Epithelial cell of prostate (primary cell): ENCODE measurements at regions not wholly inside any gene's neighbourhood (a gene's known extent, or its start where the extent isn't known, plus 50 kb on each side); places are given as distances from the start of the nearest gene placed in this dataset.
"Not testable (repeated sequence)": the region's sequence is repeated elsewhere in the genome, so short reads cannot be mapped to it uniquely, and the experiment has no call there.

Source experiments
- DNase-seq: peaks from one replicate; pipeline ENCODE4 v3.0.0-alpha.2; 2011; ENCODE audit warnings: low read depth, low spot score
- H3K27ac ChIP-seq: fragments of 450-650 bp; 2 replicates; pipeline ENCODE4 v1.5.1; 2017; ENCODE audit warnings: mild to moderate bottlenecking

DNA sequence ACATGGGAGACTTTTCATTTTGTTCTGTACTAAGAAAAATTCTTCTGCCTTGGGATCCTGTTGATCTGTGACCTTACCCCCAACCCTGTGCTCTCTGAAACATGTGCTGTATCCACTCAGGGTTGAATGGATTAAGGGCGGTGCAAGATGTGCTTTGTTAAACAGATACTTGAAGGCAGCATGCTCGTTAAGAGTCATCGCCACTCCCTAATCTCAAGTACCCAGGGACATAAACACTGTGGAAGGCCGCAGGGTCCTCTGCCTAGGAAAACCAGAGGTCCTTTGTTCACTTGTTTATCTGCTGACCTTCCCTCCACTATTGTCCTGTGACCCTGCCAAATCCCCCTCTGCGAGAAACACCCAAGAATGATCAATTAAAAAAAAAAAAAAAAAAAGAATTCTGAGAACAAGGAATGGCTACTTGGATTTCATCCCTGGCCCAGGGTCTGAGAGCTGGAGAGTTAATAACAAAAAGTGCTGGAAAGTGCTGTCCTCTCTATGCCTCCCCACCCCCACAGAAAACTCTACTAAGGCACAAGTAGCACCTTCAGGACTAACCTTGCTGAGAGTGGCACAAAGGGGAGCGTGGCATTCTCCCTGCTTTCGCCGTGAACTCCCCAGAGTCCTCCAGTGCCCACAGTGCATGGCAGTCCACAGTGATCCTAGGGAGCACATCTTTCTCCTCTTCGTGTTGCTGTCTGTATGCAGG, 297.1 kb downstream of the SIPA1L2 start:
- H3K27ac ChIP-seq, DNase-seq: not testable (repeated sequence)

DNA sequence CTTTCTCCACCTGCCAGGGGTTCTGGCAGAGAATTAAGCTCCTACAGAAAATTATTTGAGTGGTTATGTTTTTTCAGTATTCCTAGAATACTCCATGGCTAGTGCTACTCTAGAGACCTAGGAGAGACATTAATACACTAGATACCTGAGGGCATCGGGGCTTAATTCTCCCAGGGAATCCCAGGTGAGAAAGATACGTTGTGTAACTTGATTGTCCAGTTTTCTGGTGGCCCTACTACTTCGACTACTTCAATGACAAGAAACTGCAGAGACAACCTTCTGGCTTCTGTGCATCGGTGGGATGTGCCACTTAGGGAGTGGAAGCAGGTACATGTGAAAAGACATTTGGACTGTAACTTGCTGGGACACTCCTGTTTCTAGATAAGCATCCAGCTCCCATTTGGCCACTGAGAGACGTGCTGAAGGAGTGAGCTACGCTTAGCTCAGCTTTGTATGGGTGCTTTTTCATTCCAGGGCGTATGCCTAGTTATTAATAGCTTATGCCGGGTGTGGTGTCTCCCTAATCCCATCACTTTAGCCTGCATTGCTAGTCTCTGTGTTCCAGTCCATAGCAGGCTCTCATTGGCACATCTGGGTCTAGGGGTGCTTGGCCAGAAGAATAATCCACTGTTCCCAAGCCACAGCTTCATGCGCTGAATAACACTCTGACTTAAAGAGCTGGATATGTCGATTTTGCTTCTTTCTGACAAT, 300.7 kb downstream of the SIPA1L2 start:
- no peak for DNase-seq

DNA sequence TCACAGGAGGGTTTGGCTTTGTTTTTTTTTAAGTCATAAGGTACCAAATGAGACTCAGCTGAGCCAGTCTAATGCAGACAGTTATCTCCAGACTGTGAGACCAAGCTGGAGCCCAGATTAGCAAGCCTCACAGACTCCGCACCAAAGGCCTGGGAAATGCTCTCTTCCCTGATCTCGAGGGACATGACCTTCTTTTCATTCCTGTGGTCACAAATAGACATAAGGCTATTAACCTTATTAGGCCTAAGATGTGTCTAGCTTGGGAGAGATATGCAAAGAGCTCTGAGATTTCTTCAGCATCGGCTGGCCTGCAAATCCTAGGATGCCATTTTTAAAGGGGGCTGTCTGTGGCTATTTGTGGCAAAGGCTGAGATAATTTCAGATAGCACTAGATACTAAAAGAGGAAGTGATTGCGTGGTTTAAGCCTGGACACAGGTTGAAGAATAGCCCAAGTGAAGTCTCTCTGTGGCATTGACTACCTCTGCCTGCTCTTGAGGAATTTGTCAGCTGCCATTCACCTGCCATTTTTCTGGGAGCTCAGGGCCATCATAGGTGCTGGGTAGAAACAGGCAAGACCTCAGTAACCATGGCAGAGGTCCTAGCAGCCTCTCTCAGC, 301.3 kb downstream of the SIPA1L2 start:
- H3K27ac ChIP-seq, result no peak overlapping the region
- no peak for DNase-seq

More for the DNA sequence above, 300.7 kb downstream of the SIPA1L2 start:
- H3K27ac ChIP-seq, result no peak overlapping the region

DNA sequence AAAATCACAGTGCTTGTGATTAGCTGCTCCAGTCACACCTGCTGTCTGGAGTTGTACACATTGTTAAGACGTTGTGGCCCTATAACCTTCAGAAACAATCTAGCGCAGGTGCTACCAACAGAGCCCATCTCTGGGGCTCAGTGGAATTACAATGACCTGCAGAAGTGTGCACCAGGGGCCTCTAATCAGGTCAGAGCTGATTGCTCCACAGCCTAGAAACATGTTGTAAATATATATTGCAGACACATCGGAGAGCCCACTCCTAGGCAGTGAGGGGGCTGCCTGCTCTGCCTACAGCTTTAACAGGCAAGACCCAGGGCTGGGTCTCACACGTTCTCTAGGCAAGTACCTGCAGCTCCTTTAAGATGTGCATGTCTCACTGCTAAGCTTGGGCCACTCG, 302.0 kb downstream of the SIPA1L2 start:
- DNase-seq, result no peak
- no peak overlapping the region for H3K27ac ChIP-seq

DNA sequence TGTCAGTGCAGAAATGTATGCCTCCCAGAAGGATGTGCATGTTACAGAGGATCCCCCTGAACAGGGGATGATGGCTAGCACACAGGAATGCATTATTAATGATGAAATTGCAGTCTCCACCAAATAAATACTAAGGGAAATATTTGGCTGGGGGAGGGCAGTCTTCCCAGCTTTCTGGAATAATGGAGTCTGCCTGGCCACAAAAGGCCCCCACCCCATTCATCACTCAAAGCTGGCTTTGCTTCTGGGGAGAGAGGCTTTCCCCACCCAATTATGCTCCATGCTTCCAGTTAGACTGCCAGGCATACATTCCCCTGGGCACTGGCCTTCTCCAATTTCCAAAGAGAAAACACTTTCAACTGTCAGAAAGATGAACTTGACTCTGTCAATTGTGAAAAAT, 302.7 kb downstream of the SIPA1L2 start:
- no peak overlapping the region for H3K27ac ChIP-seq
- no peak for DNase-seq

DNA sequence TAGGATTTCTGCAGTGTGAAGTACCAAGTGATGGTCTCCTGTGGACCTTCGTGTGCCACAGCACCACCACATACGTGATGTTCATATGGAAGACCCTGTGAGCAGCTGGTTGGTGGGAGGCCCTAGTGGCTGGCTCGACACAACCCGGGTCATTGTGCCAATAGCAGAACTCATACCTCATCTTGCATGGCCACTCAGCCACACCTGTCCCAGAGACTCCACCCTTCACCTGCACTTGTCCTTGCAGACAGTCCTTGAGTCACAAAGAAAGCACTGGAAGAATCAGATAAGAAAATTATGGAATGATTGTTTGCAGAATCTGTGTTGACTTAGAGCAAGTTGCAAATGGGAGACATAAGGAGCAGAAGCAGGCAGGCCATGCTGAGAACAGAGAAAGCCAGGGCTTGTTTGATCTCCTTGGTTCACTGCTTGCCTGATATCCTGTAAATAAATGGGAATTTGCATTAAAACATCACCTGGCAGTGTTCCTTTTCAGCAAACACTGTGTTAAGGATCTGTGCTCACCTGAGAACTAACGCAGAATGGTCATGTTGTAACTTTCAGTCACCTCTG, 307.7 kb downstream of the SIPA1L2 start:
- no peak for DNase-seq

DNA sequence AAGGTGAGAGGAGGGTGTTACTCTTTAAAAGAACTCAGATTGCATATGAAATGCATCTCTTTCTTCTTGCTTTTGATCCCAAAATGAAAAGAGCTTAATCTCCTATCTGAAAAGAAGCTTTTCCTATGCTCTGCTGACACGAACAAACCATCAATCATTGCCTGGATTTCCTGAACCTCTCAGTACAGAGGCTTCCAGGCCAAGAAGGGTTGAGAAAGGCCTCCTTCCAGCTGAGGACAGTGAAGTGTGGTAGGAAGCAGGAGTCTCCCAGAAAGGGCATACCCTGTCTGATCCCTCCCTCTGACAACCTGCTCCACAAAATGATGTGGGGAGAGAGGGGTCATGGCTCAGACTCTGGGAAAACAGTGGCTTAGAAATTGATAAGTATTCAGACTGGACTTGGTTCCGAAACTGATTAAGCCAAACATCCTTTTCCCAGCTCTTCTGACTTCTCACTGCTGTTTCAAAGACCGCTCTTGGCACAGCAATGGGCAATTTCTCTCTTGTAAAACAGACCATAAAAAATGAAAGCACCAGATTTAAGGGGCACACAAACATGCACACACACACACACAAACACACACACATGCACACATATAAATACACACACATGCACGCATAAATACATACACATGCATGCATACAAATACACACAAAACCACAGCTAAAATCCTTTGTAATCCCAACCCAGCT, 310.3 kb downstream of the SIPA1L2 start:
- no peak overlapping the region for H3K27ac ChIP-seq
- DNase-seq, result no peak

More for the DNA sequence above, 307.7 kb downstream of the SIPA1L2 start:
- no peak overlapping the region for H3K27ac ChIP-seq

DNA sequence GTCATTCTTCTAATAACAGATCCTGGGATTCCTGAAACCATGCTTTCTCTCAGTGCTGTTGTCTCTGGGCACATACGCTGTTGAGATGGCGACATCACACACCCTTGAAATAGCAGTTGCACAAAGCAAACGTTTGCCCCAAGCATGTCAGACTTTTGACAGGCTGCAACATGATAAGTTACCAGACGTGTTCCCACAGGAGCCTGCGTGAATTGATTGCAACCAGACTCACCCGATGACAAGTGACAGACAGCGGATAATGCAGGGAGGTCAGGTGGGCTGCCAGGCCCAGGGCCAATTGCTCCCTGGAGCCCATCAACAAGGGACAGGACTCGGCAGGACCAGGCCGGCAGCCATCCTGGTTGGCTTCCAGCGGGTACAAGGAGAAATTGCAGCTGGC, 310.9 kb downstream of the SIPA1L2 start:
- peak; percentile 72 for DNase-seq
- no peak overlapping the region for H3K27ac ChIP-seq

DNA sequence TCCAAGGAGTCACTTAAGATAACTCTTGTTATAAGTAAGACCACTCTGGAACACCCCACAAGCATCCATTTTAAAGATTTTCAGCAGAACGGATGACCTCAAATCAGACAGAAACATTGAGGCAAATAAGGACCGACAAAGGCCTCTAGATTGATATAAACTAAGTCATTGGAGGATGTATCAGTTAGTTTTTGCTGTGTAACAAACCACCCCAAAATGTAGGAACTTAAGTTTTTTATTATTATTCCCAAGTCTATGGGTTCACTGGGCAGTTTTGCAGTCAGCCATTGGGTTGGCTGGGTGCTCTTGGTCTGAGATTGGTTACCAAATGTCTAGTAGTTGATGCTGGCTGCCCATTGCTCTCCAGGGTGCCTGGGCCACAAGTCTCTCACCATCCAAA, 311.8 kb downstream of the SIPA1L2 start:
- no peak for DNase-seq

DNA sequence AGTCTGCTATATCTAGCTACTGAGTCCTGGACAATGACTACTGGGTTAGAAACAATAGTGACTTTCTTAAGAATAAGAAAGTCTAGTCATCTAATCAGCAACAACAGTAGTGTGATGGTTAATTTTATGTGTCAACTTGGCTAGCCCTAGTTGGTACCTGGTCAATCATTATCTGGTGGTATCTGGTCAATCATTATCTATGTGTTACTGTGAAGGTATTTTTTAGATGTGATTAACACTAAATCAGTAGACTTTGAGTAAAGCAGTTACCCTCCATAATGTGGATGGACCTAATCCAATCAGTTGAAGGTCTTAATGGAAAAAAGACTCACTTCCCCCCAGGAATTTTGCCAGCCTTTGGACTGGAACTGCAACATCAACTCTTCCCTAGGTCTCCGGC, 312.6 kb downstream of the SIPA1L2 start:
- no peak overlapping the region for H3K27ac ChIP-seq
- no peak for DNase-seq

More for the DNA sequence above, 311.8 kb downstream of the SIPA1L2 start:
- H3K27ac ChIP-seq, result no peak overlapping the region

DNA sequence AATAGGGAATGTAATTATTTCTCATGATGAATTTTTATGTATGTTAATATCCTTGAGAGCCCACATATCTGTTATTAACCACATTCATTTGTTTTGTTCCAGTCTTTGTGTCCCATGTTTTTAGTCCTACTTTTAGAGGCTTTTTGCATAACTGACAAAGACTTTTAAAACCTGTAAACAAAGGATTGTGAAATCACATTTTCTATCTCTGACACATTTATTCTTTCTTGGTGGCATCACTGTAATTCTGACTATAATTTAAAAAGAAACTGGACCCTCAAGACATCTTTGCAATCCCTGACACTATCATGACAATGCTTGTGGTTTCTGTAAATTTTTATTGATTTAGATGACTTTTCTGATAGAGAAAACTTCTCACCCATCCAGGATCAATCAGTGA, 313.1 kb downstream of the SIPA1L2 start:
- no peak overlapping the region for H3K27ac ChIP-seq
- DNase-seq, result no peak

DNA sequence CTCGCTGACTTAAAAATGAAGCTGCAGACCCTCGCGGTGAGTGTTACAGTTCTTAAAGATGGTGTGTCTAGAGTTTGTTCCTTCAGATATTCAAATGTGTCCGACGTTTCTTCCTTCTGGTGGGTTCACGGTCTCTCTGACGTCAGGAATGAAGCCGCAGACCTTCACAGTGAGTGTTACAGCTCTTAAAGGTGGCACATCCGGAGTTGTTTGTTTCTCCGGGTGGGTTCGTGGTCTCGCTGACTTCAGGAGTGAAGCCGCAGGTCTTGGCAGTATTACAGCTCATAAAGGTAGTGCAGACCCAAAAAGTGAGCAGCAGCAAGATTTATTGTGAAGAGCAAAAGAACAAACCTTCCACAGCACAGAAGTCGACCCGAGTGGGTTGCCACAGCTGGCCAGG, 316.1 kb downstream of the SIPA1L2 start:
- DNase-seq, H3K27ac ChIP-seq: not testable (repeated sequence)

DNA sequence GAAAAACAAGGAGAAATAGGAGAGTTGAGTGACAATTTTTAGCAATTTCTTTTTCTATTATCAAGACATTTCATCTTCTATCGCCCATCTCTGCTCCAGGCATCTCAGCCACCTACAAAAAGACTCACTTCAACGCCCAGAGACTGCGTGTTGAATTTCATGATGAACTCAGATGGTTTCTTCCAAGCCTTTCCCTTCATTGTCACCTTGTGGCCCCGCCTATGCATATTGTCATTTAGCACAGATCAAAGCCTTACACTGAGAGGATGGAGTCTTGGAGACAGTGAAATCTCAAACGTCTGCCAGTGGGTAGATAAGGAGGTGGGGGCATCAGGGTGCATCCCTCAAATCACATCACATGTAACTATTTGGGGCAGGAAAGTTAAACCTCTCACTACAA, 319.4 kb downstream of the SIPA1L2 start:
- H3K27ac ChIP-seq, result no peak overlapping the region
- DNase-seq, result no peak

DNA sequence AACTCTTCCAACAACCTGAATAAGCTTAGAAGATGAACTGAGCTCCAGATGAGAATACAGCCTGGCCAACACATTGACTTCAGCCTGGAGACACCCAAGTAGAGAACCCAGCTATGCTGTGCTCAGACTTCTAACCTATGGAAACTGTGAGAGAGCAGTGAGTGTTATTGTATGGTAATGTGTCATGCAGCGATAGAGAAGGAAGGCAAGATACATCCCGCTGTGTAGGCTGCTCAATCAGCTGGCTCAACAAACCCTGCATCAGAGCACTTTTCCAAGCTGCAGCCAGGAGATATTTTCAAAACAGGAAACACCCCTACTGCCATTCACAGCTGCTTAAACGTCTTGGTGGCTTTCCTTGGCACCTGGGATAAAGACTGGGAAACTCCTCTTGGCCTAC, 321.3 kb downstream of the SIPA1L2 start:
- H3K27ac ChIP-seq, result no peak overlapping the region
- no peak for DNase-seq

DNA sequence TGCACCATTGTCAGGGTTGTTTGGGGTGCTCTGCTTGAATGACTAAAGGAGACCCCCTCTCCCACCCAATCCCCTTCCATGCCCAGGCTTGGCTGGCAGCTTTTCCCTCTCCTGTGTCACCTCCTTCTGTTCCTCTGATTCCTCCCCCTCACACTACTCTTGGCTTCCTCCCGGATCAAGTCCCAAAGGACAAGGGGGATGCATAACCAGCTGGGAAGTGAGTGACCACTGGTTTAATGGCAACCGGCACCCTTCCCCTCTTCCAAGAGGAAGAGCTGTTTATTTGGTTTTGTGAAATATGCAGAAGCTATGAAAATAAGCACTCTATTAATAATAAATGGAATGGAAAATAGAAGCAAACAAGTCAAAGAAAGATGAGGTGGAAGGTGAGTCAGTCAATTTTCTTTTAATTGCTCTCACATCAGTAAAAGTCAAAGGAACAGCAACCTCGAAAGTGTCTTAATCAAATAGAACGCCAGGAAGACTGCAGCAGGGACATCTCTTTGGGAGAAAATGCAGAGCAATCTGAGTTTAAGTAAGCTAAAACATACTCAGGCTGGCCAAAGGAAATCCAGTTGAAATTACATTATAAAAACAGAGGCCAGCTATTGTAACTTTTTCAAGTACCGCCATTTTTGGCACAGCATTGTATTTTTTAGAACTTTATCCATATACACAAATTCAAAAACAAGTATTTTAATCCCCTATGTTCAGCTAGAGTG, 322.5 kb downstream of the SIPA1L2 start:
- no peak for DNase-seq
- H3K27ac ChIP-seq, result no peak overlapping the region

DNA sequence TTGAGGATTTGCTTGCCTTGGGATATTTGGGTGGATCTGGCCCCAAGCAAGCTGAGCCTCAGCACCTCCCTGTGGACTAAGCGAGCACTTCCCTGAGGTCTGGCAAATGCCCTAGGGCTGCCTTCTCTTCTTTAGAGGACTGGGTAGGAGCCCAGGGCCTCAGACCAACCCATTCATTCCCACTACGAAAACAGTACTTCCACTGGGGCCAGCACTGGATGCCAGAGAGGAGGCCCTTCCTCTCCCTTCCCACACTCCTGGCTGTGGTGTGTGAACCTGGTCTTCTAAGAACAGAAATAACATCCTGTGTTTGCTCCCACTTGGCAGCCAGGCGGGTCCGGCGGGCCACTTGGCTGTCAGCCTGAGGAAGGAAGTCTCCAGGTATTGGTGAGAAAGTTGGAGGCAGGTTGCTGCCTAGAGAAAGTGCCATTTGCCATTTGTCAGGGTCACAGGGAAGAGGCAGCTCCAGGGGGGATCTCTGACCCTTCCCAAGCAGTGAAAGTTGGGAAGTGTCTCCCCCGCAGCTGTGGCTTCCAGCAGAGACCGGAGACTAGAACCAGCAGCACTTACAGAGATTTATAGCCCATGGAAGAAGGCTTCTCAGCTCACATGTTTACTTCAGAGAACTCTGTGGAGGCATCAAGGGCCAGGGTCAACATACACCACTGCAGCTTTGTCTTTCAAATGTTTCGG, 323.5 kb downstream of the SIPA1L2 start:
- H3K27ac ChIP-seq, result no peak overlapping the region
- no peak for DNase-seq

DNA sequence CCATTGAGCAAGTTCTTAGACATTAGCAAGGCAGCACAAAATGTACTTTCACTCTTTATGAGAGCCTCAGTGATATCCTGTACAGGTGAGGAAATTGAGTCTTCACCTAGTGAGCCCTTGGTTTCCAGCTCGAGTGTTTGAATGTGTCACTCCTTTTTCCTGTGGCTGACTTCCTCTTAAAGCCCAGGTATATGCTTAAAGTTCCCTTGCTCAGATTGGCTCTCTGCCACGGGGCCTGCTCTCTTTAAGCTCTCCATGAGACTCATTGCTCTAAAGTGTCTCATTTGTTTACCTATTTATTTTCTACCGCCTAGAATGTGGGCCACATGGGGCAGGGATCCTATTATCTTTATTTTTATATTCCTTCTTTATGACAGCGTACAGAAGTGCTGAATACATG, 324.9 kb downstream of the SIPA1L2 start:
- no peak for DNase-seq

DNA sequence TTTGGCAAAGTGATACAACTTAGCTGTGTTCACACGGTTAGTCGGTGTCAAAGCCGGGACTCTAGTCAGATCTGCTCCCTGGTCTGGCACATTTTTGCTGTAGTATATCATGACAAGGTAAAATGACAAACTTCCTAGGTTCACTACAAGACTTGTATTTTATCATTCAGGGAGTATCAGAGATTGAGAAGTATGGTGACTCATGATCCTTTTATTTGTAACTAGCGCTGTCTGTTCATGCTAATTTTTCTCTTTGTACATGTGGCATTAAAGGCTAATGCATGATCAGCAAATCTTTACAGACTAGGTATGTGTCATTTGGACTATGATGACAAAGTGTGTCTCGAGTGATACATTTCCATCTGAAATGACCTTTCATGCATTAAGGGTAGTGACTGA, 326.7 kb downstream of the SIPA1L2 start:
- DNase-seq, result no peak
- no peak overlapping the region for H3K27ac ChIP-seq

More for the DNA sequence above, 324.9 kb downstream of the SIPA1L2 start:
- no peak overlapping the region for H3K27ac ChIP-seq
